ENCODE measurements at regions not wholly inside any gene's neighbourhood (a gene's known extent, or its start where the extent isn't known, plus 50 kb on each side); places are given as distances from the start of the nearest gene placed in this dataset.

GRCh38 chr7:31458203-31458602 is 55.7 kb upstream of the ITPRID1 start (continued):
- TF ChIP-seq USF2 (IDR thresholded peaks at IDR 0.05; ENCODE audit: borderline replicate concordance, low read depth, low read length) = no peak
- no peak for TF ChIP-seq CHD2 (IDR thresholded peaks at IDR 0.05; ENCODE audit: low read length, partially characterized antibody)
- TF ChIP-seq MAX (IDR thresholded peaks at IDR 0.05; ENCODE audit: low read depth) = no peak

- no peak overlapping the region for H2AFZ ChIP-seq (ENCODE audit: low read depth)
- H3K9me2 ChIP-seq = no peaks in the 10 kb centered on the region
- no peaks in the 10 kb centered on the region for H3K9me3 ChIP-seq
- WGBS (ENCODE audit: low lambda C conversion rate) = 16% methylated on average over 3 of the region's 3 CpGs
- H4K20me1 ChIP-seq (ENCODE audit: insufficient read depth) = no peaks in the 10 kb centered on the region
- no peak overlapping the region for H3K27ac ChIP-seq (ENCODE audit: low read depth in 2 of 2, low read length in 1 of 2)
- H3K27me3 ChIP-seq (ENCODE audit: insufficient read depth) = peaks cover 13% of the 10 kb centered on the region; the same call in 1 of the 2 replicates
- H3K4me1 ChIP-seq (ENCODE audit: control insufficient read depth in 1 of 2, insufficient read depth in 2 of 2, low read depth in 1 of 2, low read length in 1 of 2) = no peaks in the 10 kb centered on the region
- POLR2A ChIA-PET = no interaction called here
- H3K9ac ChIP-seq = no peak overlapping the region
- CTCF ChIA-PET = interaction anchor here (0.9 to 3.2 kb wide), 3 partner anchors 18 to 172 kb away, joined by 3 to 15 read pairs (median 3); no protein-coding TSS in a partner anchor
- no peaks in the 10 kb centered on the region for H3F3A ChIP-seq (replicated peaks; ENCODE audit: insufficient read depth)
- H3K79me2 ChIP-seq (ENCODE audit: insufficient read depth) = no peaks in the 10 kb centered on the region
- H3K36me3 ChIP-seq (replicated peaks in 1 of 2; ENCODE audit: control insufficient read depth in 1 of 2, insufficient read depth in 2 of 2, low read length in 1 of 2) = no peaks in the 10 kb centered on the region
- no peak overlapping the region for H3K4me2 ChIP-seq
- TF ChIP-seq SIN3A (IDR thresholded peaks at IDR 0.05; ENCODE audit: borderline replicate concordance, low read depth, low read length) = no peak
- TF ChIP-seq RAD21 (IDR thresholded peaks at IDR 0.05; ENCODE audit: low read length) = no peak
- TF ChIP-seq PBX3 (IDR thresholded peaks at IDR 0.05) = no peak
- no peak for DNase-seq
- no peak overlapping the region for H3K4me3 ChIP-seq (ENCODE audit: low read depth in 2 of 2, low read length in 1 of 2)
Observed at GRCh38 chr7:31462636-31463035, 51.3 kb upstream of the ITPRID1 start.

All from SK-N-SH (cell line).